ENCODE measurements at regions not wholly inside any gene's neighbourhood (a gene's known extent, or its start where the extent isn't known, plus 50 kb on each side); places are given as distances from the start of the nearest gene placed in this dataset.

GRCh38 chr15:94644433-94644832, 413.1 kb downstream of the MCTP2 start:
- CTCF ChIA-PET = no interaction called here

GRCh38 chr15:94653071-94653470, 421.7 kb downstream of the MCTP2 start:
- ChIA-PET POLR2A (ENCODE audit: low non-redundant PET) (no interaction called here), CTCF (no interaction called here)
- DNase-seq (ENCODE audit: low spot score) = no peak
- H3K36me3 ChIP-seq (ENCODE audit: insufficient read depth, low read length, poor library complexity, severe bottlenecking) = no peaks in the 10 kb centered on the region
- no peaks in the 10 kb centered on the region for H3K4me1 ChIP-seq (ENCODE audit: insufficient read depth, low read length, poor library complexity, severe bottlenecking)
- TF ChIP-seq EZH2 (IDR thresholded peaks at IDR 0.05; ENCODE audit: borderline replicate concordance, low read depth, low read length, poor library complexity, severe bottlenecking) = no peak
- no peak for TF ChIP-seq CTCF (conservative IDR thresholded peaks at IDR 0.05; ENCODE audit: low read depth, low read length)
- intact Hi-C loops (cut with micrococcal nuclease; ENCODE audit: unreplicated experiment) = no loop called here
- no TSS peak for BruUV-seq (replicated peaks)
- H3K4me3 ChIP-seq (ENCODE audit: low read depth, low read length, poor library complexity, severe bottlenecking) = no peak overlapping the region
- H3K27me3 ChIP-seq (replicated peaks; ENCODE audit: insufficient read depth, low read depth, low read length, poor library complexity) = no peaks in the 10 kb centered on the region
- no peaks in the 10 kb centered on the region for H3K9me3 ChIP-seq (ENCODE audit: low read depth, low read length, poor library complexity, severe bottlenecking)
- H3K27ac ChIP-seq (ENCODE audit: low read depth, low read length, poor library complexity, severe bottlenecking) = no peak overlapping the region

More at GRCh38 chr15:94644433-94644832, 413.1 kb downstream of the MCTP2 start:
- H3K4me3 ChIP-seq (ENCODE audit: low read depth, low read length, poor library complexity, severe bottlenecking) = no peak overlapping the region
- no peaks in the 10 kb centered on the region for H3K9me3 ChIP-seq (ENCODE audit: low read depth, low read length, poor library complexity, severe bottlenecking)
- DNase-seq (ENCODE audit: low spot score) = no peak
- no TSS peak for BruUV-seq (replicated peaks)
- no peaks in the 10 kb centered on the region for H3K27me3 ChIP-seq (replicated peaks; ENCODE audit: insufficient read depth, low read depth, low read length, poor library complexity)
- no peaks in the 10 kb centered on the region for H3K4me1 ChIP-seq (ENCODE audit: insufficient read depth, low read length, poor library complexity, severe bottlenecking)
- H3K27ac ChIP-seq (ENCODE audit: low read depth, low read length, poor library complexity, severe bottlenecking) = no peak overlapping the region
- TF ChIP-seq EZH2 (IDR thresholded peaks at IDR 0.05; ENCODE audit: borderline replicate concordance, low read depth, low read length, poor library complexity, severe bottlenecking) (no peak), CTCF (conservative IDR thresholded peaks at IDR 0.05; ENCODE audit: low read depth, low read length) (no peak)
- intact Hi-C loops (cut with micrococcal nuclease; ENCODE audit: unreplicated experiment) = no loop called here
- no peaks in the 10 kb centered on the region for H3K36me3 ChIP-seq (ENCODE audit: insufficient read depth, low read length, poor library complexity, severe bottlenecking)
- POLR2A ChIA-PET (ENCODE audit: low non-redundant PET) = no interaction called here

GRCh38 chr15:94655249-94655880, 424.0 kb downstream of the MCTP2 start:
- POLR2A ChIA-PET (ENCODE audit: low non-redundant PET) = no interaction called here
- TF ChIP-seq EZH2 (IDR thresholded peaks at IDR 0.05; ENCODE audit: borderline replicate concordance, low read depth, low read length, poor library complexity, severe bottlenecking) (no peak), CTCF (conservative IDR thresholded peaks at IDR 0.05; ENCODE audit: low read depth, low read length) (no peak)
- BruUV-seq (replicated peaks) = no TSS peak
- Histone ChIP-seq H3K4me3 (ENCODE audit: low read depth, low read length, poor library complexity, severe bottlenecking) (no peak overlapping the region), H3K9me3 (ENCODE audit: low read depth, low read length, poor library complexity, severe bottlenecking) (no peaks in the 10 kb centered on the region), H3K27ac (ENCODE audit: low read depth, low read length, poor library complexity, severe bottlenecking) (no peak overlapping the region), H3K4me1 (ENCODE audit: insufficient read depth, low read length, poor library complexity, severe bottlenecking) (no peaks in the 10 kb centered on the region), H3K36me3 (ENCODE audit: insufficient read depth, low read length, poor library complexity, severe bottlenecking) (no peaks in the 10 kb centered on the region), H3K27me3 (replicated peaks; ENCODE audit: insufficient read depth, low read depth, low read length, poor library complexity) (no peaks in the 10 kb centered on the region)
- intact Hi-C loops (cut with micrococcal nuclease; ENCODE audit: unreplicated experiment) = no loop called here
- no peak for DNase-seq (ENCODE audit: low spot score)
- CTCF ChIA-PET = no interaction called here
